Brain microvascular endothelial cell (primary cell): ENCODE measurements at regions not wholly inside any gene's neighbourhood (a gene's known extent, or its start where the extent isn't known, plus 50 kb on each side); places are given as distances from the start of the nearest gene placed in this dataset.

ENCODE experiments used
- DNase-seq: peaks from one replicate; pipeline ENCODE4 v3.0.0-alpha.2; 2020
- H3K27ac ChIP-seq: fragments of 250-450 bp; sonication (Bioruptor Pico); 2 replicates; pipeline ENCODE4 v1.5.1; 2020; ENCODE audit warnings: mild to moderate bottlenecking, moderate library complexity
- H3K27me3 ChIP-seq: fragments of 250-450 bp; sonication (Bioruptor Pico); replicated peaks from 2 replicates; pipeline ENCODE4 v1.5.1; 2020; ENCODE audit warnings: mild to moderate bottlenecking
- H3K36me3 ChIP-seq: fragments of 250-450 bp; sonication (Bioruptor Pico); replicated peaks from 2 replicates; pipeline ENCODE4 v1.5.1; 2020; ENCODE audit warnings: mild to moderate bottlenecking
- H3K4me3 ChIP-seq: 2 replicates; pipeline ENCODE4 v1.5.1; 2011; ENCODE audit warnings: low read depth, mild to moderate bottlenecking, control low read depth, low read length, moderate library complexity
- CTCF ChIP-seq: IDR thresholded peaks from 2 replicates; pipeline ENCODE4 v1.5.1; 2011; ENCODE audit warnings: low read depth, mild to moderate bottlenecking, moderate library complexity, low read length, control low read depth, inconsistent platforms; ENCODE audit errors: missing control alignments
- in situ Hi-C: cut with HindIII; loops from 2 replicates; pipeline ENCODE4 v1.10.0; 2017; ENCODE audit warnings: low sequenced_read_pairs, low pct_ligation_motif_present

GRCh38 chr3:22490747-22491146, 712.4 kb upstream of the UBE2E2 start:
- no peak overlapping the region for H3K4me3 ChIP-seq
- no peak for TF ChIP-seq CTCF
- in situ Hi-C loops = no loop called here

GRCh38 chr3:22491344-22491743, 711.8 kb upstream of the UBE2E2 start:
- H3K4me3 ChIP-seq = no peak overlapping the region
- no peak for TF ChIP-seq CTCF
- no peaks in the 10 kb centered on the region for H3K27me3 ChIP-seq
- no peak overlapping the region for H3K27ac ChIP-seq
- no peak for DNase-seq
- no peaks in the 10 kb centered on the region for H3K36me3 ChIP-seq
- in situ Hi-C loops = no loop called here

More at GRCh38 chr3:22490747-22491146, 712.4 kb upstream of the UBE2E2 start:
- Histone ChIP-seq H3K36me3 (no peaks in the 10 kb centered on the region), H3K27me3 (no peaks in the 10 kb centered on the region), H3K27ac (no peak overlapping the region)
- DNase-seq = no peak

GRCh38 chr3:22492342-22492741, 710.8 kb upstream of the UBE2E2 start:
- H3K27ac ChIP-seq = no peak overlapping the region
- H3K27me3 ChIP-seq = no peaks in the 10 kb centered on the region
- no peaks in the 10 kb centered on the region for H3K36me3 ChIP-seq
- no peak for TF ChIP-seq CTCF
- H3K4me3 ChIP-seq = no peak overlapping the region
- in situ Hi-C loops = no loop called here
- no peak for DNase-seq

GRCh38 chr3:22495241-22495640, 707.9 kb upstream of the UBE2E2 start:
- DNase-seq = no peak
- H3K36me3 ChIP-seq = no peaks in the 10 kb centered on the region
- no peaks in the 10 kb centered on the region for H3K27me3 ChIP-seq
- TF ChIP-seq CTCF = no peak
- H3K4me3 ChIP-seq = no peak overlapping the region
- in situ Hi-C loops = no loop called here
- H3K27ac ChIP-seq = no peak overlapping the region

- no peak for DNase-seq
- in situ Hi-C loops = no loop called here
- Histone ChIP-seq H3K27ac (no peak overlapping the region), H3K27me3 (no peaks in the 10 kb centered on the region), H3K4me3 (no peak overlapping the region), H3K36me3 (no peaks in the 10 kb centered on the region)
- no peak for TF ChIP-seq CTCF
Observed at GRCh38 chr3:22495791-22496190, 707.3 kb upstream of the UBE2E2 start.

- no peak overlapping the region for H3K27ac ChIP-seq
- in situ Hi-C loops = no loop called here
- peak; percentile 40 for DNase-seq
- no peaks in the 10 kb centered on the region for H3K27me3 ChIP-seq
- H3K36me3 ChIP-seq = no peaks in the 10 kb centered on the region
- TF ChIP-seq CTCF = no peak
- no peak overlapping the region for H3K4me3 ChIP-seq
Observed at GRCh38 chr3:22496641-22497040, 706.5 kb upstream of the UBE2E2 start.
